Activated T-cell treated with anti-CD3 and anti-CD28 coated beads, Interleukin-2, amount 50 U/mL, for 72 hours (primary cell): ENCODE measurements at regions not wholly inside any gene's neighbourhood (a gene's known extent, or its start where the extent isn't known, plus 50 kb on each side); places are given as distances from the start of the nearest gene placed in this dataset.
"Not testable (repeated sequence)": the region's sequence is repeated elsewhere in the genome, so short reads cannot be mapped to it uniquely, and the experiment has no call there.

ENCODE experiments used
- ATAC-seq, 2 donors: fragments of 150-1000 bp; cut with Tn5 transposase; replicated peaks in 1 of 2; 2 replicates each; pipeline ENCODE4 v1.10.0; 2021; ENCODE audit warnings: moderate library complexity in 2 of 2, mild to moderate bottlenecking in 1 of 2
- DNase-seq, 2 donors: peaks; one replicate each; pipeline ENCODE4 v3.0.0; 2021 to 2022; ENCODE audit warnings: mixed read lengths in 1 of 2
- H3K27ac Mint-ChIP-seq: one replicate; pipeline ENCODE4 v1.8.0; 2022; ENCODE audit warnings: mild to moderate bottlenecking, moderate library complexity, mixed read lengths
- H3K27me3 Mint-ChIP-seq: one replicate; pipeline ENCODE4 v1.8.0; 2022; ENCODE audit warnings: low read depth, mixed read lengths
- H3K36me3 Mint-ChIP-seq, 2 donors: one replicate each; pipeline ENCODE4 v1.8.0; 2022; ENCODE audit warnings: mixed read lengths in 2 of 2, mild to moderate bottlenecking in 1 of 2; ENCODE audit not compliant: insufficient read depth in 2 of 2
- H3K4me1 Mint-ChIP-seq: one replicate; pipeline ENCODE4 v1.8.0; 2022; ENCODE audit warnings: low read depth, mixed read lengths
- H3K4me3 Mint-ChIP-seq, 2 donors: one replicate each; pipeline ENCODE4 v1.8.0; 2022; ENCODE audit warnings: mild to moderate bottlenecking in 2 of 2, mixed read lengths in 2 of 2, moderate library complexity in 2 of 2
- H3K9me3 Mint-ChIP-seq, 2 donors: one replicate each; pipeline ENCODE4 v1.8.0; 2022; ENCODE audit warnings: mixed read lengths in 2 of 2

GRCh38 chr13:31385540-31385939 lies 185.8 kb downstream of the B3GLCT start:
- no peaks in the 10 kb centered on the region for H3K4me1 Mint-ChIP-seq
- no peak overlapping the region for H3K4me3 Mint-ChIP-seq
- H3K36me3 Mint-ChIP-seq, result no peaks in the 10 kb centered on the region
- H3K9me3 Mint-ChIP-seq, result no peaks in the 10 kb centered on the region
- DNase-seq, result no peak
- no peak for ATAC-seq
- H3K27me3 Mint-ChIP-seq, result no peaks in the 10 kb centered on the region
- H3K27ac Mint-ChIP-seq, result no peak overlapping the region

GRCh38 chr13:31394506-31394905 lies 194.7 kb downstream of the B3GLCT start:
- Mint-ChIP-seq H3K27me3 (no peaks in the 10 kb centered on the region), H3K4me1 (no peaks in the 10 kb centered on the region), H3K4me3 (no peak overlapping the region), H3K27ac (no peak overlapping the region), H3K9me3 (peaks cover 5 to 6% of the 10 kb centered on the region in 2 donors), H3K36me3 (peaks cover 2% of the 10 kb centered on the region in 2 donors)
- ATAC-seq, result peak in 1 of 2 donors; percentile 38
- no peak for DNase-seq

- no peak overlapping the region for H3K27ac Mint-ChIP-seq
- DNase-seq (no peak), ATAC-seq (no peak)
- H3K9me3 Mint-ChIP-seq, result peaks cover 8 to 10% of the 10 kb centered on the region in 2 donors
- no peaks in the 10 kb centered on the region for H3K27me3 Mint-ChIP-seq
- no peaks in the 10 kb centered on the region for H3K4me1 Mint-ChIP-seq
- H3K36me3 Mint-ChIP-seq, result peaks cover 4 to 6% of the 10 kb centered on the region in 2 donors
- H3K4me3 Mint-ChIP-seq, result no peak overlapping the region
Observed at GRCh38 chr13:31395090-31395489, 195.3 kb downstream of the B3GLCT start.

GRCh38 chr13:31399690-31400089 lies 199.9 kb downstream of the B3GLCT start:
- H3K4me3 Mint-ChIP-seq, result no peak overlapping the region
- no peaks in the 10 kb centered on the region for H3K4me1 Mint-ChIP-seq
- ATAC-seq (no peak), DNase-seq (no peak)
- H3K27me3 Mint-ChIP-seq, result no peaks in the 10 kb centered on the region
- peaks cover 11 to 12% of the 10 kb centered on the region in 2 donors for H3K9me3 Mint-ChIP-seq
- H3K36me3 Mint-ChIP-seq, result peaks cover 6 to 7% of the 10 kb centered on the region in 2 donors
- H3K27ac Mint-ChIP-seq, result no peak overlapping the region

- not testable (repeated sequence) for H3K27ac Mint-ChIP-seq, DNase-seq, H3K27me3 Mint-ChIP-seq, H3K9me3 Mint-ChIP-seq, H3K36me3 Mint-ChIP-seq, H3K4me1 Mint-ChIP-seq, ATAC-seq, H3K4me3 Mint-ChIP-seq
Observed at GRCh38 chr13:31403711-31404110, 203.9 kb downstream of the B3GLCT start.

GRCh38 chr13:31408927-31409326 lies 209.2 kb downstream of the B3GLCT start:
- no peaks in the 10 kb centered on the region for H3K9me3 Mint-ChIP-seq
- no peaks in the 10 kb centered on the region for H3K27me3 Mint-ChIP-seq
- H3K27ac Mint-ChIP-seq, result no peak overlapping the region
- H3K4me1 Mint-ChIP-seq, result no peaks in the 10 kb centered on the region
- no peak overlapping the region for H3K4me3 Mint-ChIP-seq
- no peak for DNase-seq
- H3K36me3 Mint-ChIP-seq, result no peaks in the 10 kb centered on the region
- ATAC-seq, result no peak

GRCh38 chr13:31409678-31410356 lies 210.0 kb downstream of the B3GLCT start:
- ATAC-seq (no peak), DNase-seq (no peak)
- H3K27ac Mint-ChIP-seq, result no peak overlapping the region
- H3K36me3 Mint-ChIP-seq, result no peaks in the 10 kb centered on the region
- no peaks in the 10 kb centered on the region for H3K9me3 Mint-ChIP-seq
- H3K27me3 Mint-ChIP-seq, result no peaks in the 10 kb centered on the region
- H3K4me3 Mint-ChIP-seq, result no peak overlapping the region
- no peaks in the 10 kb centered on the region for H3K4me1 Mint-ChIP-seq

GRCh38 chr13:31413516-31413915 lies 213.7 kb downstream of the B3GLCT start:
- DNase-seq (no peak), ATAC-seq (no peak)
- H3K36me3 Mint-ChIP-seq, result no peaks in the 10 kb centered on the region
- H3K27ac Mint-ChIP-seq, result no peak overlapping the region
- H3K4me3 Mint-ChIP-seq, result no peak overlapping the region
- peaks cover 13% of the 10 kb centered on the region for H3K27me3 Mint-ChIP-seq
- no peaks in the 10 kb centered on the region for H3K9me3 Mint-ChIP-seq
- H3K4me1 Mint-ChIP-seq, result no peaks in the 10 kb centered on the region

GRCh38 chr13:31416066-31416465 lies 216.3 kb downstream of the B3GLCT start:
- Mint-ChIP-seq H3K27ac (no peak overlapping the region), H3K9me3 (no peaks in the 10 kb centered on the region), H3K36me3 (no peaks in the 10 kb centered on the region), H3K4me1 (no peaks in the 10 kb centered on the region), H3K27me3 (peaks cover 20% of the 10 kb centered on the region), H3K4me3 (no peak overlapping the region)
- DNase-seq (no peak), ATAC-seq (no peak)

- H3K36me3 Mint-ChIP-seq, result no peaks in the 10 kb centered on the region
- H3K4me1 Mint-ChIP-seq, result no peaks in the 10 kb centered on the region
- DNase-seq (no peak), ATAC-seq (no peak)
- no peak overlapping the region for H3K27ac Mint-ChIP-seq
- no peaks in the 10 kb centered on the region for H3K9me3 Mint-ChIP-seq
- no peak overlapping the region for H3K4me3 Mint-ChIP-seq
- peaks cover 20% of the 10 kb centered on the region for H3K27me3 Mint-ChIP-seq
Observed at GRCh38 chr13:31418186-31418585, 218.4 kb downstream of the B3GLCT start.

GRCh38 chr13:31421756-31422155 lies 222.0 kb downstream of the B3GLCT start:
- Mint-ChIP-seq H3K27ac (no peak overlapping the region), H3K4me3 (no peak overlapping the region), H3K4me1 (no peaks in the 10 kb centered on the region), H3K27me3 (peaks cover 7% of the 10 kb centered on the region), H3K36me3 (no peaks in the 10 kb centered on the region), H3K9me3 (no peaks in the 10 kb centered on the region)
- no peak for DNase-seq
- no peak for ATAC-seq

GRCh38 chr13:31424130-31424729 lies 224.5 kb downstream of the B3GLCT start:
- H3K4me3 Mint-ChIP-seq, result no peak overlapping the region
- ATAC-seq (peak; percentile 81 to 89), DNase-seq (peak; percentile 59 to 69)
- H3K27ac Mint-ChIP-seq, result no peak overlapping the region
- H3K9me3 Mint-ChIP-seq, result no peaks in the 10 kb centered on the region
- H3K4me1 Mint-ChIP-seq, result no peaks in the 10 kb centered on the region
- H3K27me3 Mint-ChIP-seq, result peaks cover 7% of the 10 kb centered on the region
- no peaks in the 10 kb centered on the region for H3K36me3 Mint-ChIP-seq

GRCh38 chr13:31426395-31426794 lies 226.6 kb downstream of the B3GLCT start:
- Mint-ChIP-seq H3K36me3 (no peaks in the 10 kb centered on the region), H3K4me3 (no peak overlapping the region), H3K27ac (no peak overlapping the region), H3K9me3 (no peaks in the 10 kb centered on the region), H3K4me1 (no peaks in the 10 kb centered on the region), H3K27me3 (no peaks in the 10 kb centered on the region)
- DNase-seq (no peak), ATAC-seq (no peak)
